AG08395 (cell line): ENCODE measurements at regions not wholly inside any gene's neighbourhood (a gene's known extent, or its start where the extent isn't known, plus 50 kb on each side); places are given as distances from the start of the nearest gene placed in this dataset.
A peak's percentile ranks its signal among the peaks of the same experiment; 100 is the strongest.
"Not testable (repeated sequence)": the region's sequence is repeated elsewhere in the genome, so short reads cannot be mapped to it uniquely, and the experiment has no call there.

ENCODE experiments used
- DNase-seq: peaks from one replicate; pipeline ENCODE4 v3.0.0; 2012; ENCODE audit warnings: mixed read lengths, low spot score

GRCh38 chr2:39487398-39488250, 50.5 kb upstream of the MAP4K3 start:
- peak; percentile 38 for DNase-seq

- DNase-seq, result no peak
These were observed 51.4 kb upstream of the MAP4K3 start for GRCh38 chr2:39488450-39488849.

DNA sequence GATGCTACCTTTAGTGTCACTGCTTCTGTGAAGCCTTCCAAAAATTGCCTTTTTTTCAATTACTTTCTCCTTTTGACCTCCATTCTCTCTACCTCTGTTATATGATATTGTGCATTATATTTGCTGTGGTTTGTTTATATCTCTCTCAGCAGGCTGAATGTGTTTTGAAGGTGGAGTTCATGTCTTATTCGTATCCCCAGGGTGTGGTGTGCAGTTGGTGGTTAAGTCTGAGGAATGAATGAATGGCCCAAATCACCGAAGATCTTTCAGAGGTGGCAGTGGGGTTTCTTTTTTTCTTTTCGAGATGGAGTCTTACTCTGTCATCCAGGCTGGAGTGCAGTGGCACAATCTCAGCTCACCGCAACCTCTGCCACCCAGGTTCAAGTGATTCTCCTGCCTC, 53.5 kb upstream of the MAP4K3 start:
- DNase-seq, result no peak

GRCh38 chr2:39491653-39492052, 54.6 kb upstream of the MAP4K3 start:
- no peak for DNase-seq

DNA sequence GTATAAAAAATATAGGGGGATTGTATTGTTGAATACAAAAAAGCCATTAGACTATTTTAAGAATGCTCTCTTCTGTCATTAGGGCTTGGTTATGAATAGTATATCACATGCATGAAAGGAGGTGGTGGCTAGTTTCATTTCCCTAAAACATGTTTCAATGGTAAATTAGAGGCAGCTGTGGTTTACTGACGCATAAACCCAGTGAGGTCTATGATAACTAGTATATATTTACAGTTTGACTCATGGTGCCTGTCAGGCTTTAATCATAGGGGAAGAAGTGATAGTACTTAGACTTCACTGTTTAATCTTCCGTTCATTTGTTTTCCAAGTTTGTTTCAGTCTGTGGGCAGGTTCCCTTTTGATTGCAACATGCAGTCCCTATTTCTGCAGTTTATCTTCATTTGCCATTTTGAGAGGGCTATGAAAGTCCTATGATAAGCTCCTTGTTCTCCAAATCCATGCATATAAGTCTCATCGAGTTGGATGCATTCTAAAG, 55.1 kb upstream of the MAP4K3 start:
- DNase-seq, result peak; percentile 79

DNA sequence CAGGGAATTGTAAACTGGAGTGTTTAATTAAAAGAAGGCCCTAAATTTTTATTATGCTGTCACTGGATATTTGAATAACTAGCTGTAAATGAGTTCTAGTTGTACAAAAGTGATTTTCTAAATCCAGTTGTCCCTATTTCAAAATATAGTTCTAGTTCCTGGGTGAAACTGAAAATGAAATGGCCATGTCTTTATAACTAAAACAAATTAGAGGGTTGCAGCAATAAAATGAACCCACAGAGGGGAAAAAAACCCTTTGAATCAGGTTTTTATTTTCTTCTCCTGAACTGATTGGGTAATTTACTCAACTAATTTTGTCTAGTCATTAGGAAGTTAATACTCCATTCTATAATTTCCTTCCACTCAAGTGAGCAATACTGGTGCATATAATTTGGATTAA, 55.6 kb upstream of the MAP4K3 start:
- no peak for DNase-seq

GRCh38 chr2:39494784-39495251, 57.7 kb upstream of the MAP4K3 start:
- peak; percentile 85 for DNase-seq

GRCh38 chr2:39497082-39497801, 60.2 kb upstream of the MAP4K3 start:
- DNase-seq, result no peak

GRCh38 chr2:39498176-39498575, 61.1 kb upstream of the MAP4K3 start:
- not testable (repeated sequence) for DNase-seq

DNA sequence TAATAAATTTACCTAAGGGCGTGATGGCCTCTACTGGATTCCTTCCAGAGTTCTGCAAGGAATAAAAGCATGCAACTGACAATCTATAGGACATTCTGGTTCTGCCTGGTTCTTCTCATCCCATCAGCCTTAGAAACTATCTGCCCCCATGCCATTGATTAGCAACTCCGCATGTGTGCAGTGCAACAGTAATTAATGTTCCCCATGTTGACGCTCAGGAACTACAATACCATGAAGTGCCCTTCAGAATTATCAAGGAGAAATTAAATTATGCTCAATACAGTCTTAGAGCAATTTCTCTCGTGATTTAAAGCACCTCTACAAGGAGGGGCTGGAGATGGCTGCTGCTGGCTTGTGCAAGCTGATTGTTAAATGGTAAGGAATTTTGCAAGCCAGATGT, 61.7 kb upstream of the MAP4K3 start:
- no peak for DNase-seq

DNA sequence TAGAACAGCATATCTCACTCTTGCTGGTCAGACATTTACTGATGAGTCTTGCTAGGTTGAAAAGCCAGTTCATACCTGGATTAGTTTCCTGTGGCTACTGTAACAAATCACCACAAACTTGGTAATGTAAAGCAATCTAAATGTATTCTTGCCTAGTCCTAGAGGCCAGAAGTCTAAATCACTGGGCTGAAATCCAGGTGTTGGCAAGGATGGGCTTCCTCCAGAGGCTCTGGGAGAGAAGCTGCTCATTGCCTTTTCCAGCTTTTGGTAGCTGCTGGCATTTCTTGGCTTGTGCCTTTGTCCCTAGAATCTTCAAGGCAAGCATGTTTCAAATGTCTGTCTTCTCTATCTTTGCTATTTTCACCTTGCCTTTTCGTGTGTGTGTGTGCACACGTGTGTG, 62.3 kb upstream of the MAP4K3 start:
- no peak for DNase-seq

- DNase-seq, result no peak
These were observed 64.3 kb upstream of the MAP4K3 start for GRCh38 chr2:39501412-39501811.

GRCh38 chr2:39503277-39503676, 66.2 kb upstream of the MAP4K3 start:
- DNase-seq, result no peak

DNA sequence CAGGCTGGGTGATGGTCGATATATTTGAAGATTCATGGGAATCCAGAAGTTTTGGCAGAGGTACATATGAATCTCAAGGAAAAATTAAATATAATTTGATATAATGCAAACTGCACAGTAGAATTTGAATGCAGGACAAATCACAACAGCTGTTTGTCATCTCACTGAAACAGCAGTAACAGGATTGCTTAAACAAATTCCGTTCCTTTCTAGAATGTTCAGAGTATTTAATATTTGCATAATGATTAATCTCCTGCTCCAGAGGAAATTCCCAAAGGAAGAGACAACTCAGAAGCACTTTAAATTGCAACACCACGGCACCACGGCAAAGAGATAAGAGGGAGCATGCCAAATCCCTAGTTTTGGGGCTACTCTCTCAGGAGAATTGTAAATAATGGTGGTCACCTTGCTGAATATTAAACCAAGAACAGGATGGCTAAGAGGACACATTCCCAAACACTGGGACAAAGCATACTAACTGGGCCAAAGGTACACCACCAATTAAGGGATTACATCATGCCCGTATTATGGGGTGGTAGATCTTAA, 67.8 kb upstream of the MAP4K3 start:
- peak; percentile 54 for DNase-seq

GRCh38 chr2:39506215-39506614, 69.1 kb upstream of the MAP4K3 start:
- no peak for DNase-seq

DNA sequence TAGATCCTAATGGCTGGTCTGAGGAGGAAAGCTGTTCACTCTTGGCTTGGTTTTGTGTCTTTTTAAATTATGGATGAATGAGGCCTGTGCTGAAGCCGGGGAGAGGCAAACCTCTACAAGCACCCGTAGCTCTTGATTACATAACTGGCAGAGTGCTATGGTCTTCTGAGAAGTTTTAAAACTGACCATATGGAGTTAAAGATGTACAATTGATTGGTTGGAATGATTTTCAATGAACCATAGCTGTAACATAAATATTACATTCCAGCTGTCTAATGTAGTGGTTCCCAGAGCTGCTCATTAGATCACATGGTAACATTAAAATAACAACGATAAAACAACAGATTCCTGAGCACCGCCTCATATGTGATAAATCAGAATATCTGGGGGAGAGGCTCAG, 71.1 kb upstream of the MAP4K3 start:
- DNase-seq, result no peak

DNA sequence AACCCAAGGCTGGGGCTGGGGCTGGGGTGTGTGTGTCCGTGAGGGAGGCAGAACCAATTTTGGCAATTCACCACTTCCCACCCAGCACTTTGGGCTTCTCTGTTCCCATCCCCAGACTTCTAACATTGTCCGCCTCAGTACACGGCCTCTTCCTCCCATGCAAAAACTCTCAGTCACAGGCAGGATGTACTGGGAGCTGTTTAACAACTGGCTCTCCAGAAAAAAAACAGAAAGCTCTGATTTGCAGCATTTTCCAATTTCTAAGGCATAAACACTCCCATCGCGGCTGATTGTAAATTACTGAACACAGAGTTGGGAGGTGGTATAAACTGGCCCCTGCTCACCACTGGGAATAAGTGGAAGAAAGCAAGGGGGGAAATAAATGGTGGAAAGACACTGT, 73.1 kb upstream of the MAP4K3 start:
- no peak for DNase-seq

- no peak for DNase-seq
These were observed 74.1 kb upstream of the MAP4K3 start for GRCh38 chr2:39511219-39511604.

- DNase-seq, result no peak
These were observed 74.7 kb upstream of the MAP4K3 start for GRCh38 chr2:39511605-39512433.

DNA sequence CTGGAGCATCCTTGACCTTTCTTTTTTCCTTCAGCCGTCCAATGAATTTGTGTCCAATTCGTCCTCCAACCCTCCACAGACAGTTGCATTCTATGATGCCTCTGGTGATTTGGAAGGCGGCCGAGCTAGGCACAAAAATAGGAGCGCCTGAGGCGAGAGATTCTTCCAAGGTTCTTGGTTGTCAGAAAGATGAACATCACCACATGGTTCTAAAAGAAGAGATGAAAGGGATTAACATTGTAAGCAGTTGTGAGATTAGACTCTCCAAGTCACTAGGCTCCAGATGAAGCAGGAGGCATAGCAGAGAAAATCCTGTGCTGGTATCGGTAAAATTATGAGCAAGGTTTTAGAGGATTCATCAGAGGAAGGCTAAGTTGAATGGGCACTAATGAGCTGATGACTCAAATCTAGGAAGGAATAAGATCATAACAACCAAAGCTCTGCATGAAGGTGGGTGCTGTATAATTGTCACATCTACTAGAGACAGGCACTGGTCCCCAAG, 75.4 kb upstream of the MAP4K3 start:
- no peak for DNase-seq

GRCh38 chr2:39512941-39513340, 75.9 kb upstream of the MAP4K3 start:
- DNase-seq, result no peak

DNA sequence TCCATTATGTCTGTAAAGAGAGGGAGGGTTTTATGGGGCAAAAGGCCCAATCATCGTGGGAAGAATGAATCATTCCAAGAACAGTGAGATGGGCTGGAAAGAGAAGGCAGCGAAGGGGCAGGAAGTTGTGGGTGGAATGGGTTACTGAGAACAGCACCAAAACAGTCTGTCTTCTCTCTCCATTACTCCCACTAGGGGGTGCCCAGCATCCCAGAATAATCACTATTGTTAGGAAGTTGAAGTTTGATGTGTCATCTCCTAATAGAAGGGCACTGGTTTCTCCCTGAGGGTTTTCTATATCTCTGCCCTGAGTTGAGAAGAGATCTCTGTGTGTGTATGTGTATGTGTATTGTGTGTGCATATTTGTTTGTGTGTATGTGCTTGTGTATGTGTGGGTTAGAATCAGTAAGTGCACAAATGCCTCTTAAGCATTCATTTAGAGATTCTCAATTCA, 76.6 kb upstream of the MAP4K3 start:
- peak; percentile 94 for DNase-seq
